Activated CD4-positive, alpha-beta T cell treated with anti-CD3 and anti-CD28 coated beads for 24 hours (primary cell): ENCODE measurements at regions not wholly inside any gene's neighbourhood (a gene's known extent, or its start where the extent isn't known, plus 50 kb on each side); places are given as distances from the start of the nearest gene placed in this dataset.
"Not testable (repeated sequence)": the region's sequence is repeated elsewhere in the genome, so short reads cannot be mapped to it uniquely, and the experiment has no call there.

ENCODE experiments used
- DNase-seq, 2 donors: peaks; one replicate each; pipeline ENCODE4 v3.0.0-alpha.2; 2020; ENCODE audit warnings: low read depth in 2 of 2

DNA sequence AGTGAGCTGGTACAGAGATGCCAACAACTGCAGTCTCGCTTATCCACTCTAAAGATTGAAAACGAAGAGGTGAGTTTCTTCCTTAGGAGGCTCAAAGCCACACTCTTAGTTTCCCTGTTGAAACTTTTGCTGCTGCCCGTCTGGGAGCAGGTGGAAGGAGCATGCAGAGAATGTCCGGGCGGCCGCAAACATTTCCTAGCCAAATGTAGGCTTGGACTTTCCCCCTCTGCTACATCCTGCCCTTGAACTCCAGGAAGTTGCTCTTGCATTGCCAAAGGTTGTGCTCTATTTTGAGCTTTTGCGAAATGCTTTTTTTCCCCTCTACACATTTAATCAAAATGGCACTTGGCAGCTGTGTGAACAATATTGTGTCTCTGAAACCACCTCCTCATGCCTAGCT lies 65.0 kb upstream of the IKBKE start:
- DNase-seq, result not testable (repeated sequence)

DNA sequence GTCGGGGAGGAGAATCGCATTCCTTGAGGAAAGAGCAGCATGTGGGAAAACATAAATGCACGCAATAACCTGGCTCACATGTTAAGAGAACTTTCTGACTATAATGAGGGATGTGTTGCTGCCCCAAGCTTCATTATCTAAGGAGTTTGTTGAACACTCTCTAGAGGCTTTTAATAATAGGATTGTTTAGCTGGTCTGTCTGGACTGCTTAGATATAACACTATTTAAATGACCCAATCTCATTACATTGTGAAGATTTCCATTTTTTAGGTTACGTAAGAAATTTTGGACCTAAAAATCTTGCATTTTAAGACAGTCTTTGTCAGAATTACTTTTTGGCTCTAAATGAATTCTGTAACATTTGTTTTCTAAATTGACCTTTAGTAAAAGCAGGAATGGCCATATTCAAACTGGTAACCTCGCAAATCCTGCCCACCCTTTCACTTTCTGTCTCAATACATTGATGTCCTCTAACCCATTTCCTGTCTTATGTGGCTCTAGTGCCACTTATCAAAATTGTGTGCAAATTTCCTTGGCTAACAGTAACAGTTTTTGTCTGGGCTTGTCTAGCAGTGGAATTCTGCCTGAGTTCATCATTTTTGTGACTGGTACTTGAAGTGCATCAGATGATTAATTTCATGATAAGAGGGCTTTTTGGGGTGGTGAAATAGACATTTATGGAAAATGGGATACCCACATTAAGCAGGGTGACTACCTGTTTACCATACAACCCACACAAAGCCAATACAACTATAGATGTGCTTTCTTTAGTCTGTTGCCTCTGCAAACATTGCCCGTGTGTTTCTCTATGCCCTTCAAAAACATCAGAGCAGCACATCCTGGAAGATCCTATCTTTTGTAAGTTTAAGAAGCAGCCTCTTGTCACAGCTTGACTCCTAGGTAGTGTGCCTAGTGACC lies 61.6 kb upstream of the IKBKE start:
- not testable (repeated sequence) for DNase-seq

DNA sequence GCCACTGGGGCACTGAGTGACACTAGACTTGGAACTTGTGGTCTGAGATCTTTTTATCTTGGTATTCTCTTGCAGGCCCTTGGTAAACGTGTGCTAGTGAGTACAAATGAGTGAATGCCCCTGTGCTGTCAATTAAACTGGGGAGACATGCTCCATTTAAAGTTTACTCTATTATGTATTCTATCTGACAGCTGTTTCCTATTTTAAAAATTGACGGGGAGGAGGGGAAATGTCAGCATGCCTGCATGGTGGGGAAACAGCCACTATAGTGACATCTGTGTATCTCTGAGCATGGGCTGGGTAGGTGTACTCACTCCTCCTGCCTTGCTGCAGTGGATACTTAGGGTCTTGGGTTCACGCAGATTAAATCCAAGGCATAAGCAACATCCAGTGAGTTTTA lies 59.0 kb upstream of the IKBKE start:
- no peak for DNase-seq

DNA sequence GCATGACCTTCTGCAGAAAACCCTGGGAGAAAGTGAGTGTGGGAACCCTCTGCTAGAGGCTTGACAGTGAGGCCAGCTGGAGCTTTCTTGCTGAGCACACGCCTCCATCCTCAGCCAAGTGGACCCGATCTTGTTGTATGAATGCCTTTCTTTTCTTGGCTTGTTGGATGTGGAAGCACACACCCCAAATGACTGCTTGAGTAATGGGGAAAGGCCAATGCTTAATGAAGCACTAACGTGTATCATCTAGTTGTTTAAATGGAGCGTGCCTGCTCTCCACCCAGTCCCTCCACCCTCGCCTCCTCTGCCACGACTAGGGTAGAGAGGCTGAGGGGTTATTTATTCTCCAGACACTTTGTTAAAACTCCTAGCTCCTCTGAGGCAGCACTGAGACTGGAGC lies 54.3 kb upstream of the IKBKE start:
- DNase-seq, result no peak

DNA sequence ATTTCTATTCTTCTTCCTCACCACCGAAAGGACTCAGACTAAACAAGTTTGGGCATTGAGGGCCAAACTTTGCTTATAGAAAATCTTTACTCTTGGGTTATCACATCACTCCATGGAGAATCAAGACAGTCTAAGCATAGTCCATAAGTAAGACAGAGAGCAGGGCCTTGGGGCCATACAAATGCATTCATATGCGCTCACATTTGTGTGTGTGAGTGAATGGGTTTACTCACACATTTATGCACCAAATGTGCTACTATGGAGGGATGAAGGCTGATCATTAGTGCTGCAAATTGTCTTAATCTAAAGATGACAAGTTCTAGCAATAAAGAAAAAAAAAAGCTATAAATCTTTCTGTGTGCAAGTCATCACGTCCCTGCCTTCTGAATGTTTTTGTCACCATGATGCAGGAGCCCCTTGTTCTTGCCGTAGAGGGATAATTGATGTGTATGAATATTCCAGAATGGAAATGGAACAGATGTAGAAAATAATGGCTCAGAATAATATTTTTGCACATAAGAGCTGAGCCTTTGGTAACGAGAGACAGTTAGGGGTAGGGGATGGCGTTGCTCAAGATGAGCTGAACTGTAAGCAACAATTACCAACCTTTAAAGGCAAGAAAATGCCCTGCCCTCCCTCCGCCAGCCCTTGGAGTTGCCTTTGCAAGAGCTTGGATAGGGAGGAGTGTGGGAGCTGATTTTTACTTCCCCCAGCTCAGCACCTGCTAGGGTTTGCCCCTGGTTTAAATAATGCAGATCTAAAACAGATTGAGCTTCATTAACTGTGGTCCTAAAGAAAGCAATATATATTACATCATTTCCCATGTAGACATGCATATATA lies 52.3 kb upstream of the IKBKE start:
- no peak for DNase-seq

DNA sequence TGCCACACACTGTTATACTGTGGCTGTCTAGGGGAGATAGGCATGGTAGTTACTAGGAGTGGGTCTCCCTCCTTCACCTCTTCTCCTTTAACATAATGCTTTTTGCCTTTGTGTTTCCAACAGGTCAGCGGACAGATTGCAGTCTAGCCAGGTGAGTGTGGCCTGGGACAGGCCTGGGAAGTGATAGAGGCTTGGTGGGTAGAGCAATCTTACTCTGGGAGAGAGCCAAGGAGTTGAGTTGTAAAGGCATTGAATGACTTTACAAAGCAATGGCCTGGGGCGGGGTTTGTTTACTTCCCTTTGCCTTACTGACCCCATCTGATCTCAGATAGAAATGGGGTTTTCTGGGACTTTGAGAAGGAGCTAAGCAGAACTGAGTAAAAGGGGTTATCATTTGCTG lies 51.0 kb upstream of the IKBKE start:
- no peak for DNase-seq

DNA sequence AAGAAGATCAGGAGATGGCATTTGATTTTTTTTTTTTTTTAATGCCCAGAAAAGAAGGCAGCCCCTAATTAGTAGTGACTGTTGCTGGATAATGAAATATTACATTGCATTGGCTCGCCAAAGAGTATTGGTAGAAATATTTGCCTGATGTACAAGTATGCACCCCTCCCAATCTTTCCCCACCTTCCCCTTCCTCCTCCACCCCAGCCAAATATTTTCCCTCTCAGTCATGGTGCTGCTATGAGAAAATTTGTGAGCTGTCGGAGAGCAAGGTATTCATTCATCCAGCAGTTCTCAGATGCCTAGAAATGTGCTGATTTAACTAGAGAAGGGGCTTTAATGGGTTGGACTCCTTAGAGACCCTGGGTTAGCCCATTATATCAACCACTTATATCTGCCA lies 50.5 kb upstream of the IKBKE start:
- no peak for DNase-seq

DNA sequence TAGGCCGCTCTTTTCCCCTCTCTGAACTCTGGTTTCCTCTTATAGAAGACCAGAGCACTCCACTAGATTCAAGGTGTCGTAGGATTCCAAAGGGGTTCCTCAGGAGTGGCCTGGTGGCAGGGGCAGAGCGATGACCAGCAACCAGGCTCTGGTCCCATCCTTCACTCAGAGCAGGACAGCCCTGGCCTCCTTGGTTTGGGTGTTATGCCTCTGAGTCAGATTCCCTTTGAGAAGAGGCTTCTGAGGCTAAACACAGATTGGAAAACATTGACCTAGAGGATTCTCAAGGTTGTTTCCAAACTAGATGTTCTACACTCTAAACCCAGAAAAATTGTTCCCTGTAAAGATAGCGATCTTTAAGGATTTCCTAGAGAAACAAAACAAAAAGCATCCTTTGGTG lies 49.8 kb upstream of the IKBKE start:
- no peak for DNase-seq
